SU-DHL-6 (cell line): ENCODE measurements at regions not wholly inside any gene's neighbourhood (a gene's known extent, or its start where the extent isn't known, plus 50 kb on each side); places are given as distances from the start of the nearest gene placed in this dataset.

Experiments used
- EZH2phosphoT487 ChIP-seq: fragments of 200-600 bp; sonication (generic), shearing (Covaris generic); conservative IDR thresholded peaks from 2 replicates; pipeline ENCODE4 v1.6.1; 2018; ENCODE audit warnings: mild to moderate bottlenecking, antibody characterized with exemption, low read length, moderate library complexity, mixed read lengths
- TF ChIP-seq, protein P1 (sequence below): fragments of 200-600 bp; sonication (generic); IDR thresholded peaks from one replicate; pipeline ENCODE4 v1.5.1; 2017; ENCODE audit warnings: antibody characterized with exemption, mild to moderate bottlenecking, low read length, moderate library complexity; ENCODE audit not compliant: insufficient read depth, poor library complexity, severe bottlenecking

GRCh38 chrX:16290997-16291396, 123.7 kb downstream of the MAGEB17 start:
- TF ChIP-seq, protein P1, sequence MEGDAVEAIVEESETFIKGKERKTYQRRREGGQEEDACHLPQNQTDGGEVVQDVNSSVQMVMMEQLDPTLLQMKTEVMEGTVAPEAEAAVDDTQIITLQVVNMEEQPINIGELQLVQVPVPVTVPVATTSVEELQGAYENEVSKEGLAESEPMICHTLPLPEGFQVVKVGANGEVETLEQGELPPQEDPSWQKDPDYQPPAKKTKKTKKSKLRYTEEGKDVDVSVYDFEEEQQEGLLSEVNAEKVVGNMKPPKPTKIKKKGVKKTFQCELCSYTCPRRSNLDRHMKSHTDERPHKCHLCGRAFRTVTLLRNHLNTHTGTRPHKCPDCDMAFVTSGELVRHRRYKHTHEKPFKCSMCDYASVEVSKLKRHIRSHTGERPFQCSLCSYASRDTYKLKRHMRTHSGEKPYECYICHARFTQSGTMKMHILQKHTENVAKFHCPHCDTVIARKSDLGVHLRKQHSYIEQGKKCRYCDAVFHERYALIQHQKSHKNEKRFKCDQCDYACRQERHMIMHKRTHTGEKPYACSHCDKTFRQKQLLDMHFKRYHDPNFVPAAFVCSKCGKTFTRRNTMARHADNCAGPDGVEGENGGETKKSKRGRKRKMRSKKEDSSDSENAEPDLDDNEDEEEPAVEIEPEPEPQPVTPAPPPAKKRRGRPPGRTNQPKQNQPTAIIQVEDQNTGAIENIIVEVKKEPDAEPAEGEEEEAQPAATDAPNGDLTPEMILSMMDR: no peak
- no peak for TF ChIP-seq EZH2phosphoT487
